ENCODE measurements at regions not wholly inside any gene's neighbourhood (a gene's known extent, or its start where the extent isn't known, plus 50 kb on each side); places are given as distances from the start of the nearest gene placed in this dataset.

DNA sequence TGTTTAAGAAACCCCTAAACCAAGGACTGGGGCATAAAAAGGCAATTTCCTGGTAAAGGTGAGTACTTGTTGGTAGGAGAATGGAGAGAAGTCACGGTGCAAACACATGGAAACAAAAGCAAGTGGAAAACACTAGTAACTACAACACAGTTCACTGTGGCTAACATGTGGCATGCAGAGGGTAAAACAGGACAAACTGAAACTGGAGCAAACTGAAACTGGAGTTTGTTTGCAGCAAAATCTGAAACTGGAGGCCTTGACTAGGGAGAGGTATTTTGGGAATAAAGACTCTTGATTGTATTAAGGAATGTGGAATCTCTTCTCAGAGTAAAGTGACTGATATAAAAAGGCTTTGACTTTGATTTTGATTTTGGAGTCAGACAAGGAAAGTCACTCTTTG lies 376.3 kb upstream of the PRMT6 start:
- no peaks in the 10 kb centered on the region for H3K79me2 ChIP-seq (ENCODE audit: insufficient read depth, low read depth, low read length)
- H3K9me3 ChIP-seq (ENCODE audit: low read length) = no peaks in the 10 kb centered on the region
- no peak for DNase-seq (ENCODE audit: low spot score)
- no peaks in the 10 kb centered on the region for H3K4me1 ChIP-seq (ENCODE audit: insufficient read depth, low read length, poor library complexity, severe bottlenecking)
- H3K27ac ChIP-seq (ENCODE audit: low read depth, low read length, poor library complexity, severe bottlenecking) = no peak overlapping the region
- no peak overlapping the region for H2AFZ ChIP-seq (ENCODE audit: low read length)
- H3K4me3 ChIP-seq (ENCODE audit: low read depth, low read length, poor library complexity, severe bottlenecking) = no peak overlapping the region
- H3K9me2 ChIP-seq (ENCODE audit: insufficient read depth, low read length) = no peaks in the 10 kb centered on the region
- no TSS peak for BruUV-seq (replicated peaks)
- H4K20me1 ChIP-seq (ENCODE audit: insufficient read depth, low read length) = no peaks in the 10 kb centered on the region
- no peak overlapping the region for H3K4me2 ChIP-seq (ENCODE audit: low read length)
- intact Hi-C loops (cut with micrococcal nuclease; ENCODE audit: unreplicated experiment) = no loop called here
- TF ChIP-seq, protein P1, sequence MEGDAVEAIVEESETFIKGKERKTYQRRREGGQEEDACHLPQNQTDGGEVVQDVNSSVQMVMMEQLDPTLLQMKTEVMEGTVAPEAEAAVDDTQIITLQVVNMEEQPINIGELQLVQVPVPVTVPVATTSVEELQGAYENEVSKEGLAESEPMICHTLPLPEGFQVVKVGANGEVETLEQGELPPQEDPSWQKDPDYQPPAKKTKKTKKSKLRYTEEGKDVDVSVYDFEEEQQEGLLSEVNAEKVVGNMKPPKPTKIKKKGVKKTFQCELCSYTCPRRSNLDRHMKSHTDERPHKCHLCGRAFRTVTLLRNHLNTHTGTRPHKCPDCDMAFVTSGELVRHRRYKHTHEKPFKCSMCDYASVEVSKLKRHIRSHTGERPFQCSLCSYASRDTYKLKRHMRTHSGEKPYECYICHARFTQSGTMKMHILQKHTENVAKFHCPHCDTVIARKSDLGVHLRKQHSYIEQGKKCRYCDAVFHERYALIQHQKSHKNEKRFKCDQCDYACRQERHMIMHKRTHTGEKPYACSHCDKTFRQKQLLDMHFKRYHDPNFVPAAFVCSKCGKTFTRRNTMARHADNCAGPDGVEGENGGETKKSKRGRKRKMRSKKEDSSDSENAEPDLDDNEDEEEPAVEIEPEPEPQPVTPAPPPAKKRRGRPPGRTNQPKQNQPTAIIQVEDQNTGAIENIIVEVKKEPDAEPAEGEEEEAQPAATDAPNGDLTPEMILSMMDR (conservative IDR thresholded peaks at IDR 0.05; ENCODE audit: low read length) = no peak
- no peak for TF ChIP-seq EZH2phosphoT487 (IDR thresholded peaks at IDR 0.05; ENCODE audit: borderline replicate concordance, low read depth, low read length)
- ChIA-PET CTCF (ENCODE audit: unreplicated experiment) (no interaction called here), POLR2A (no interaction called here)
- H3K36me3 ChIP-seq (ENCODE audit: insufficient read depth, low read length) = no peaks in the 10 kb centered on the region

DNA sequence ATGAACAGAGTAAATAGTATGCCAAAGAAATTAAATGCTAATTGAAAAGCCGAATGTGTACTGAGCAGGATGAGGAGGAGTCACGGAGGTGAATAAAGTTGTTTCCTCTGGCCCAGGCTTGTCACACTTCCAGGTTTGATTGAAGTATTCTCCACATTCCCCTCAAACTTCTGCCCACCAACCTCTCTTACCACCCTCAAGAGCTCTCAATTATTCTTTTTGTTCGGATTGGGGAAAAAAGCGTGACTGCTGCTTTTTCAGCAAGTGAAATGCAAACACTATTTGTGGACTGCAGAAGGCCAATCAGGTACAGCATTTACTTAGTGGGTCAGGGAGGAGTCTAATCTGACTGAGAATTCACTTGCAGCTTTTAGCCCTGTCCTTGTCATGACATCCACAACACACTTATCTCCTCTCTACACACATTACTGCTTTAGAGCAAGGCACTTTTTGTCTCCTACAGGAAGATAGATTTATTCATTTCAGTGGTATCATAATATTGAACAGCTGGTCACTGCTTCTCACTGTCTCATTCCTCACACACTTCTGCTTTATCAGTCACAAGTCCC lies 375.6 kb upstream of the PRMT6 start:
- no peaks in the 10 kb centered on the region for H3K4me1 ChIP-seq (ENCODE audit: insufficient read depth, low read length, poor library complexity, severe bottlenecking)
- no peaks in the 10 kb centered on the region for H4K20me1 ChIP-seq (ENCODE audit: insufficient read depth, low read length)
- H3K4me3 ChIP-seq (ENCODE audit: low read depth, low read length, poor library complexity, severe bottlenecking) = no peak overlapping the region
- DNase-seq (ENCODE audit: low spot score) = no peak
- H3K36me3 ChIP-seq (ENCODE audit: insufficient read depth, low read length) = no peaks in the 10 kb centered on the region
- H3K9me3 ChIP-seq (ENCODE audit: low read length) = no peaks in the 10 kb centered on the region
- no peak overlapping the region for H3K4me2 ChIP-seq (ENCODE audit: low read length)
- ChIA-PET CTCF (ENCODE audit: unreplicated experiment) (no interaction called here), POLR2A (no interaction called here)
- H2AFZ ChIP-seq (ENCODE audit: low read length) = no peak overlapping the region
- H3K79me2 ChIP-seq (ENCODE audit: insufficient read depth, low read depth, low read length) = no peaks in the 10 kb centered on the region
- TF ChIP-seq, protein P1 (conservative IDR thresholded peaks at IDR 0.05; ENCODE audit: low read length) = no peak
- no peak for TF ChIP-seq EZH2phosphoT487 (IDR thresholded peaks at IDR 0.05; ENCODE audit: borderline replicate concordance, low read depth, low read length)
- no peaks in the 10 kb centered on the region for H3K9me2 ChIP-seq (ENCODE audit: insufficient read depth, low read length)
- no peak overlapping the region for H3K27ac ChIP-seq (ENCODE audit: low read depth, low read length, poor library complexity, severe bottlenecking)
- BruUV-seq (replicated peaks) = no TSS peak
- intact Hi-C loops (cut with micrococcal nuclease; ENCODE audit: unreplicated experiment) = no loop called here

DNA sequence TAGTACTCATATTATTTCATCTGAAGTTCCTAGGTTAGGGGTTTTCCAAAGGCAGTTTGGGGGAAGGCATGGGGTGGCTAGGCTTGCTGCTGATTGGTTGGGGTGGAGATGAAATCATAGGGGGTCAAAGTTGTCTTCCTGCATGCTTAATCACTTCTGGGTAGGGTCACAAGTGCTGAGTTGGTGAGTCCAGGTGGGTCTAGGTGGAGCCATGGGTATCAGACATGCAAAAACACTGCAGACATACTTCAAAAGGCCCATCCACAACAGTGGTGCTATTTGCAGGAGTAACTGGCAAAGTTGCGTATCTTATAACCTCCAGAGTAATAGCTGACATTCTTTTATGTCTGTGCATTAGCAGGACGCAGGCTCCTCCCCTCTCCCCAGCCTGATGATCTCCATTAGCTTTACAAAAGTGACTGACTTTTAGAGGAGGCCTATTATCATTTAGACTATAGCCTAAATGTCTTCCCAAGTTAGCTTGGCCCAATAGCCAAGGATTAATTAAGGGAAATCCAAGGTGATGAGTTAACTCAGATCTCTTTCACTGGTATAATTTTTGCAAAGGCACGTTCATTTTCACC lies 374.4 kb upstream of the PRMT6 start:
- no TSS peak for BruUV-seq (replicated peaks)
- H3K4me1 ChIP-seq (ENCODE audit: insufficient read depth, low read length, poor library complexity, severe bottlenecking) = no peaks in the 10 kb centered on the region
- H3K27ac ChIP-seq (ENCODE audit: low read depth, low read length, poor library complexity, severe bottlenecking) = no peak overlapping the region
- H3K4me3 ChIP-seq (ENCODE audit: low read depth, low read length, poor library complexity, severe bottlenecking) = no peak overlapping the region
- no peaks in the 10 kb centered on the region for H3K36me3 ChIP-seq (ENCODE audit: insufficient read depth, low read length)
- intact Hi-C loops (cut with micrococcal nuclease; ENCODE audit: unreplicated experiment) = no loop called here
- CTCF ChIA-PET (ENCODE audit: unreplicated experiment) = no interaction called here
- TF ChIP-seq, protein P1 (conservative IDR thresholded peaks at IDR 0.05; ENCODE audit: low read length) = no peak
- TF ChIP-seq EZH2phosphoT487 (IDR thresholded peaks at IDR 0.05; ENCODE audit: borderline replicate concordance, low read depth, low read length) = no peak
- H3K79me2 ChIP-seq (ENCODE audit: insufficient read depth, low read depth, low read length) = no peaks in the 10 kb centered on the region
- H3K9me3 ChIP-seq (ENCODE audit: low read length) = no peaks in the 10 kb centered on the region
- DNase-seq (ENCODE audit: low spot score) = no peak
- H3K9me2 ChIP-seq (ENCODE audit: insufficient read depth, low read length) = no peaks in the 10 kb centered on the region
- no peak overlapping the region for H2AFZ ChIP-seq (ENCODE audit: low read length)
- POLR2A ChIA-PET = interaction anchor here (0.5 to 0.6 kb wide), 3 partner anchors 268 to 1090 kb away, joined by 3 read pairs; no protein-coding TSS in a partner anchor
- no peaks in the 10 kb centered on the region for H4K20me1 ChIP-seq (ENCODE audit: insufficient read depth, low read length)
- H3K4me2 ChIP-seq (ENCODE audit: low read length) = no peak overlapping the region

Measured in OCI-LY7 (cell line).